Endodermal cell (in vitro differentiated cells): ENCODE measurements at regions not wholly inside any gene's neighbourhood (a gene's known extent, or its start where the extent isn't known, plus 50 kb on each side); places are given as distances from the start of the nearest gene placed in this dataset.
"Not testable (repeated sequence)": the region's sequence is repeated elsewhere in the genome, so short reads cannot be mapped to it uniquely, and the experiment has no call there.

Source experiments
- DNase-seq: peaks from one replicate; pipeline ENCODE4 v3.0.0-alpha.2; 2017
- H3K27ac ChIP-seq: 2 replicates; pipeline ENCODE4 v1.5.1; 2013; ENCODE audit warnings: mild to moderate bottlenecking, low read depth, low read length, moderate library complexity
- H3K27me3 ChIP-seq: 2 replicates; pipeline ENCODE4 v1.6.1; 2013; ENCODE audit warnings: mild to moderate bottlenecking, low read length, moderate library complexity; ENCODE audit not compliant: insufficient read depth, control insufficient read depth, poor library complexity, severe bottlenecking
- H3K36me3 ChIP-seq: 2 replicates; pipeline ENCODE4 v1.7.0; 2013; ENCODE audit warnings: mild to moderate bottlenecking, low read length, moderate library complexity; ENCODE audit not compliant: control insufficient read depth, insufficient read depth
- H3K4me1 ChIP-seq: one replicate; pipeline ENCODE4 v1.7.0; 2013; ENCODE audit warnings: low read length; ENCODE audit not compliant: control insufficient read depth, insufficient read depth
- H3K4me3 ChIP-seq: 2 replicates; pipeline ENCODE4 v1.5.1; 2013; ENCODE audit warnings: mild to moderate bottlenecking, low read length, moderate library complexity
- H3K9ac ChIP-seq: 2 replicates; pipeline ENCODE4 v1.6.1; 2013; ENCODE audit warnings: mild to moderate bottlenecking, low read length, moderate library complexity; ENCODE audit not compliant: poor library complexity, severe bottlenecking; ENCODE audit errors: extremely low read depth
- H3K9me3 ChIP-seq: 2 replicates; pipeline ENCODE4 v1.6.1; 2013; ENCODE audit warnings: mild to moderate bottlenecking, low read length, moderate library complexity; ENCODE audit not compliant: control insufficient read depth
- H3K27ac Mint-ChIP-seq: 2 replicates; pipeline ENCODE4 v1.8.0; 2020; ENCODE audit warnings: mixed read lengths
- H3K27me3 Mint-ChIP-seq: 2 replicates; pipeline ENCODE4 v1.8.0; 2021; ENCODE audit warnings: mild to moderate bottlenecking, mixed read lengths; ENCODE audit not compliant: insufficient read depth
- H3K36me3 Mint-ChIP-seq: 2 replicates; pipeline ENCODE4 v1.8.0; 2020; ENCODE audit warnings: low read depth, mixed read lengths
- H3K4me1 Mint-ChIP-seq: 2 replicates; pipeline ENCODE4 v1.8.0; 2020; ENCODE audit warnings: mixed read lengths
- H3K4me3 Mint-ChIP-seq: 2 replicates; pipeline ENCODE4 v1.8.0; 2020; ENCODE audit warnings: mild to moderate bottlenecking, moderate library complexity, mixed read lengths
- H3K9me3 Mint-ChIP-seq: 2 replicates; pipeline ENCODE4 v1.8.0; 2020; ENCODE audit warnings: mild to moderate bottlenecking, mixed read lengths
- WGBS, 2 experiments: methylation state at CpG; one replicate each; pipeline versions ENCODE4 v1.1.5 to v1.1.7; 2013; ENCODE audit warnings: missing lambda C conversion rate in 2 of 2, mixed read lengths in 1 of 2; ENCODE audit not compliant: insufficient coverage in 1 of 2, insufficient read length in 1 of 2; 5-methylcytosine and 5-hydroxymethylcytosine counted together
- TF ChIP-seq, protein P1 (sequence below): fragments of 200-600 bp; sonication (generic); conservative IDR thresholded peaks from 2 replicates; pipeline ENCODE4 v1.5.0; 2021; ENCODE audit warnings: antibody characterized with exemption, mild to moderate bottlenecking

DNA sequence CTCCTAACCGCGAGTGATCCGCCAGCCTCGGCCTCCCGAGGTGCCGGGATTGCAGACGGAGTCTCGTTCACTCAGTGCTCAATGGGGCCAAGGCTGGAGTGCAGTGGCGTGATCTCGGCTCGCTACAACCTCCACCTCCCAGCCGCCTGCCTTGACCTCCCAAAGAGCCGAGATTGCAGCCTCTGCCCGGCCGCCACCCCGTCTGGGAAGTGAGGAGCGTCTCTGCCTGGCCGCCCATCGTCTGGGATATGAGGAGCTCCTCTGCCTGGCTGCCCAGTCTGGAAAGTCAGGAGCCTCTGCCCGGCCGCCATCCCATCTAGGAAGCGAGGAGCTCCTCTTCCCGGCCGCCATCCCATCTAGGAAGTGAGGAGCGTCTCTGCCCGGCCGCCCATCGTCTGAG lies 58.8 kb upstream of the ANKRD30BL start:
- not testable (repeated sequence) for H3K36me3 ChIP-seq, H3K27ac Mint-ChIP-seq, H3K4me3 Mint-ChIP-seq, H3K27ac ChIP-seq, H3K27me3 ChIP-seq, H3K4me3 ChIP-seq, H3K27me3 Mint-ChIP-seq, DNase-seq, H3K9me3 ChIP-seq, H3K36me3 Mint-ChIP-seq, H3K4me1 ChIP-seq, H3K9ac ChIP-seq, H3K4me1 Mint-ChIP-seq
- peaks cover 41% of the 10 kb centered on the region for H3K9me3 Mint-ChIP-seq
- 90 to 94% methylated on average over 4 to 27 of the region's 28 CpGs for WGBS, 2 experiments

DNA sequence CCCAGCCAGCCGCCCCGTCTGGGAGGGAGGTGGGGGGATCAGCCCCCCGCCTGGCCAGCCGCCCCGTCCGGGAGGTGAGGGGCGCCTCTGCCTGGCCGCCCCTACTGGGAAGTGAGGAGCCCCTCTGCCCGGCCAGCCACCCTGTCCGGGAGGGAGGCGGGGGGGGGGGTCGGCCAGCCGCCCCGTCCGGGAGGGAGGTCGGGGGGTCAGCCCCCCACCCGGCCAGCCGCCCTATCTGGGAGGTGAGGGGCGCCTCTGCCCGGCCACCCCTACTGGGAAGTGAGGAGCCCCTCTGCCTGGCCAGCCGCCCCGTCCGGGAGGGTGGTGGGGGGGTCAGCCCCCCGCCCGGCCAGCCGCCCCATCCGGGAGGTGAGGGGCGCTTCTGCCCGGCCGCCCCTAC lies 60.1 kb upstream of the ANKRD30BL start:
- H3K36me3 Mint-ChIP-seq, H3K27me3 ChIP-seq, H3K4me1 ChIP-seq, H3K27ac ChIP-seq, H3K9ac ChIP-seq, DNase-seq, H3K4me3 ChIP-seq, H3K9me3 ChIP-seq, H3K4me1 Mint-ChIP-seq, H3K27ac Mint-ChIP-seq, H3K36me3 ChIP-seq, H3K27me3 Mint-ChIP-seq, H3K4me3 Mint-ChIP-seq: not testable (repeated sequence)
- peaks cover 41% of the 10 kb centered on the region for H3K9me3 Mint-ChIP-seq
- 100% methylated on average over 2 of the region's 30 CpGs; no CpG with 5 or more reads in 1 of the 2 experiments for WGBS, 2 experiments

DNA sequence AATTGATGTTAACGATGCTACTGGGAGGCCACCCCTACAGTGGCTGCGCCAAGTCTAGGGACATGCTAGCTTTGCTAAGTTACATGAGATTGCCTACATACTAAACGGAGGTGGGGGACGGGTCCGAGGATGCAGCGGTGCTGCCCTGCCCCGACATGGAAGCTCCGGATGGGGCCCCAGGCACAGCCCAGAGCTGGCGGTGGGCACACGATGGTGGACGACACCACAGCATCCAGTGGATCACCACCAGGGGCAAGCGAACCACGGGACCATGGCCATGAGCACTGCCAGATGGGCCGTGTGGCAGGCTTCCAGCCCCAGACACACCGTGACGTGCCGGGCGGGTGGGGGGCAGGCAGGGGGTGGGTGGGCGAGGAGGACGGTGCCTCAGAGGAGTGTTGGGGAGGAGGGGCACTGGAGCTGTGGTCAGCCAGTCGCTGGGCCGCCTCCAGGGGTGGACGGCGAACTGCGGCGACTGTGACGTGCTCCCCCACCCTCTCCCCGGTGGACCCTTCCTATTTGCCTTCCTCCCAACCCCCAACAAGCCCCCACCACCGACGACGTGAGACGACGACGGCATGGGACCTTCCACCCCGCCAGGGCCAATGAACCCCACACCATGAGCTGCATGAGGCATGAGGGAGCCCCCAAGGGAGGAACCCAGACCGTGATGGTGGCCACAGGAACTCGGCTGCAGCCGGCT lies 90.6 kb upstream of the ANKRD30BL start:
- Mint-ChIP-seq H3K36me3 (peaks cover 13% of the 10 kb centered on the region), H3K27me3 (no peaks in the 10 kb centered on the region), H3K4me1 (no peaks in the 10 kb centered on the region), H3K9me3 (peaks cover 65% of the 10 kb centered on the region), H3K4me3 (no peak overlapping the region), H3K27ac (no peak overlapping the region)
- H3K27ac ChIP-seq, result no peak overlapping the region
- H3K9ac ChIP-seq, result no peak overlapping the region
- no peaks in the 10 kb centered on the region for H3K36me3 ChIP-seq
- no peaks in the 10 kb centered on the region for H3K9me3 ChIP-seq
- peak; percentile 13 for DNase-seq
- TF ChIP-seq, protein P1, sequence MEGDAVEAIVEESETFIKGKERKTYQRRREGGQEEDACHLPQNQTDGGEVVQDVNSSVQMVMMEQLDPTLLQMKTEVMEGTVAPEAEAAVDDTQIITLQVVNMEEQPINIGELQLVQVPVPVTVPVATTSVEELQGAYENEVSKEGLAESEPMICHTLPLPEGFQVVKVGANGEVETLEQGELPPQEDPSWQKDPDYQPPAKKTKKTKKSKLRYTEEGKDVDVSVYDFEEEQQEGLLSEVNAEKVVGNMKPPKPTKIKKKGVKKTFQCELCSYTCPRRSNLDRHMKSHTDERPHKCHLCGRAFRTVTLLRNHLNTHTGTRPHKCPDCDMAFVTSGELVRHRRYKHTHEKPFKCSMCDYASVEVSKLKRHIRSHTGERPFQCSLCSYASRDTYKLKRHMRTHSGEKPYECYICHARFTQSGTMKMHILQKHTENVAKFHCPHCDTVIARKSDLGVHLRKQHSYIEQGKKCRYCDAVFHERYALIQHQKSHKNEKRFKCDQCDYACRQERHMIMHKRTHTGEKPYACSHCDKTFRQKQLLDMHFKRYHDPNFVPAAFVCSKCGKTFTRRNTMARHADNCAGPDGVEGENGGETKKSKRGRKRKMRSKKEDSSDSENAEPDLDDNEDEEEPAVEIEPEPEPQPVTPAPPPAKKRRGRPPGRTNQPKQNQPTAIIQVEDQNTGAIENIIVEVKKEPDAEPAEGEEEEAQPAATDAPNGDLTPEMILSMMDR, result no peak
- H3K27me3 ChIP-seq, result no peaks in the 10 kb centered on the region
- H3K4me1 ChIP-seq, result no peaks in the 10 kb centered on the region
- H3K4me3 ChIP-seq, result no peak overlapping the region
- 94 to 95% methylated on average over 10 to 33 of the region's 38 CpGs for WGBS, 2 experiments

DNA sequence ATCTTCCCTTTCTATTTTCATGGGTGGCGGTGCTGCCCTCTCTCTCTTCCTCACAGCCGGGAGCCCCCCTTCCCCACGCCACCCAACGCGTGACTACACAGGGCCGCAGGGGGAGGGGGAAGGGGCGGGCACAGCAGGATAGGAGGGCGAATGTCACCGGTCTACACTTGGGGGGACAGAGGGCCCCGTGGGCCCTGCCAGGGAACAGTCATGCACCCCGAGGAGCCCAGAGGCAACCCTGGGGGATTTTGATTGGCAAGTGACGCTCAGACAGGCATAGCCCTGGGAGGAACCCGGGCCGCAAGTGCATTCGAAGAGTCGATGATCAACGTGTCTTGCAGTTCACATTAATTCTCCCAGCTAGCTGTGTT lies 91.1 kb upstream of the ANKRD30BL start:
- Histone ChIP-seq H3K4me1 (no peaks in the 10 kb centered on the region), H3K9ac (no peak overlapping the region), H3K36me3 (no peaks in the 10 kb centered on the region), H3K27me3 (no peaks in the 10 kb centered on the region), H3K4me3 (no peak overlapping the region), H3K27ac (no peak overlapping the region), H3K9me3 (no peaks in the 10 kb centered on the region)
- TF ChIP-seq, protein P1, result no peak
- Mint-ChIP-seq H3K9me3 (peaks cover 66% of the 10 kb centered on the region), H3K27ac (no peak overlapping the region), H3K27me3 (no peaks in the 10 kb centered on the region), H3K4me1 (no peaks in the 10 kb centered on the region), H3K36me3 (peaks cover 13% of the 10 kb centered on the region), H3K4me3 (no peak overlapping the region)
- 89 to 94% methylated on average over 12 to 17 of the region's 17 CpGs for WGBS, 2 experiments
- DNase-seq, result peak; percentile 17
